ENCODE measurements at regions not wholly inside any gene's neighbourhood (a gene's known extent, or its start where the extent isn't known, plus 50 kb on each side); places are given as distances from the start of the nearest gene placed in this dataset.

DNA sequence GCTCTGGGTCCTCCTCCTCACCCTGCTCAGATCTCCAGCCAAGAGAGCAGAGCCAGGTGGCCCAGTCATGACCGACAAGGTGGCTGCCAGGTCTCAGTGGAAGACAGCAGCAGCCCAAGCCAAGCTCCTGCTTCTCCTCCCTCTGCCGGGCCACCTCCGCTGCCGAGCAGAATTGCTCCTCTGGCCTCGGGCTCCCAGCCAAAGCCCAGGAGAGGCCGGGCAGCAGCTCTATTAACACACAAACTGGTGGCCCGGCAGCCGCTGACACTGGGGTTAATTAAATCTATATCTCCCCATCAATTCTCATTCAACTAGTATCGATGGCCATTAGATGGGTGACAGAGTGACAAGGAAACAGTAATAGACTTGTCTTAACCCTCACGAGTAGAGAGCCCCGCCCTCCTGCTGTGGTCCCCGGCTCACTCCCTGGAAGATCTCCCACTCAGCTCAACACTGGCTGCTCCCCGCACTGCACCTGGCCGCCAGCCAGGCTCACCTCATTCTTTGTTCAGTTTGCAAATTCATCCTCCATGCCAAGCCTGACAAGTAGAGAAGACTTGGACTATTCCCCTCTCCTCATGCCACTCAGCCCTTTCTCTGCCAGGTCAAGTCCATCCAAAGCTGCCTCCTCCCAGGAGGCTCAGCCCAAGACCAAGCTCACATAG lies 74.1 kb upstream of the UNC5B start:
- no peak overlapping the region for H3K27ac Mint-ChIP-seq
- no peaks in the 10 kb centered on the region for H3K36me3 Mint-ChIP-seq (ENCODE audit: insufficient read depth)
- H3K27me3 Mint-ChIP-seq = peaks cover 24% of the 10 kb centered on the region
- H3K4me3 Mint-ChIP-seq (ENCODE audit: low read depth) = no peak overlapping the region
- TF ChIP-seq, protein P1, sequence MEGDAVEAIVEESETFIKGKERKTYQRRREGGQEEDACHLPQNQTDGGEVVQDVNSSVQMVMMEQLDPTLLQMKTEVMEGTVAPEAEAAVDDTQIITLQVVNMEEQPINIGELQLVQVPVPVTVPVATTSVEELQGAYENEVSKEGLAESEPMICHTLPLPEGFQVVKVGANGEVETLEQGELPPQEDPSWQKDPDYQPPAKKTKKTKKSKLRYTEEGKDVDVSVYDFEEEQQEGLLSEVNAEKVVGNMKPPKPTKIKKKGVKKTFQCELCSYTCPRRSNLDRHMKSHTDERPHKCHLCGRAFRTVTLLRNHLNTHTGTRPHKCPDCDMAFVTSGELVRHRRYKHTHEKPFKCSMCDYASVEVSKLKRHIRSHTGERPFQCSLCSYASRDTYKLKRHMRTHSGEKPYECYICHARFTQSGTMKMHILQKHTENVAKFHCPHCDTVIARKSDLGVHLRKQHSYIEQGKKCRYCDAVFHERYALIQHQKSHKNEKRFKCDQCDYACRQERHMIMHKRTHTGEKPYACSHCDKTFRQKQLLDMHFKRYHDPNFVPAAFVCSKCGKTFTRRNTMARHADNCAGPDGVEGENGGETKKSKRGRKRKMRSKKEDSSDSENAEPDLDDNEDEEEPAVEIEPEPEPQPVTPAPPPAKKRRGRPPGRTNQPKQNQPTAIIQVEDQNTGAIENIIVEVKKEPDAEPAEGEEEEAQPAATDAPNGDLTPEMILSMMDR (IDR thresholded peaks at IDR 0.05; ENCODE audit: unreplicated experiment) = no peak
- DNase-seq (ENCODE audit: low spot score, unreplicated experiment) = no peak
- no peaks in the 10 kb centered on the region for H3K9me3 Mint-ChIP-seq (ENCODE audit: low read depth)
- H3K4me1 Mint-ChIP-seq (ENCODE audit: low read depth) = peaks cover 8% of the 10 kb centered on the region

DNA sequence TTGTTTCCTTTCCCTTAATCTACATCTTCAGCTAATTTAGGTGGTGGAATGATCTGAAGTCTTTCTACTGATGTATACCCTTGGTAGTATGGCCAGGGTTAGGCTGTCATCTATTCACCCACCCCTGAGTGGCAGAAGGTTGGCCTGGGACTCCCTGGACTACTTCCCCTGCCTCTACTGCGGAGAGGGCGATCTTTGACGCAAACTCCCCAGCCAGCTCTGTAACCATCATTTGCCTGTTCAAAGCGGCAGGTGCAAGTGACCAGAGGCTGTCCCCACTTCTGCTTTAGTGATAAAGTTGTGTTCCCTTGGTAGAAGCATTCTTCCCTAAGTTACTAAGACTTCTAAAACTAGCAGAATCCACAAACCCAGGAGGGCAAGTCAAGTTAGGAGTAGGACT lies 70.8 kb upstream of the UNC5B start:
- H3K27me3 Mint-ChIP-seq = peaks cover 24% of the 10 kb centered on the region
- TF ChIP-seq, protein P1 (IDR thresholded peaks at IDR 0.05; ENCODE audit: unreplicated experiment) = no peak

DNA sequence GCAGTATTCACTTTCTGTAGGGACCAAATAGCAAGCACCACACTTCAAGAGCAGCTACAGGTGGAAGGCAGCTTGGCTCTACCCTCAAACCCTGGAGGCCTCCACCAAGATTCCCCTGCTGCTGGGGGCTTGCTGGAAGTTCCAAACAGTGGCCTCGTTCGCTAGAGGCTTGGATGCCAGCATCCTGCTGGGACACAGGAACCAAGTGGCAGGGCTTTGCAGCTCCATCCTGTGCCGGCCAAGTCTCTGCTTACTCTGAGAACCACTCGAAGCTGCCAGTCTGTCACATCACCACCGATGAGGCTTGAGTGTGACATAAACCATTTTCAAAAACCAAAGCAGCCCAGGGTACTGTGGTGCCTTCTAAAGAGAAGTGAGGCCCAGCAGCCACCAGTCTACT lies 69.2 kb upstream of the UNC5B start:
- Mint-ChIP-seq H3K4me1 (ENCODE audit: low read depth) (no peaks in the 10 kb centered on the region), H3K4me3 (ENCODE audit: low read depth) (no peak overlapping the region), H3K9me3 (ENCODE audit: low read depth) (no peaks in the 10 kb centered on the region), H3K27ac (no peak overlapping the region), H3K27me3 (peaks cover 28% of the 10 kb centered on the region), H3K36me3 (ENCODE audit: insufficient read depth) (no peaks in the 10 kb centered on the region)
- TF ChIP-seq, protein P1 (IDR thresholded peaks at IDR 0.05; ENCODE audit: unreplicated experiment) = no peak
- DNase-seq (ENCODE audit: low spot score, unreplicated experiment) = no peak

More for the DNA sequence above, 70.8 kb upstream of the UNC5B start:
- Mint-ChIP-seq H3K27ac (no peak overlapping the region), H3K36me3 (ENCODE audit: insufficient read depth) (no peaks in the 10 kb centered on the region), H3K9me3 (ENCODE audit: low read depth) (no peaks in the 10 kb centered on the region), H3K4me1 (ENCODE audit: low read depth) (no peaks in the 10 kb centered on the region), H3K4me3 (ENCODE audit: low read depth) (no peak overlapping the region)
- no peak for DNase-seq (ENCODE audit: low spot score, unreplicated experiment)

DNA sequence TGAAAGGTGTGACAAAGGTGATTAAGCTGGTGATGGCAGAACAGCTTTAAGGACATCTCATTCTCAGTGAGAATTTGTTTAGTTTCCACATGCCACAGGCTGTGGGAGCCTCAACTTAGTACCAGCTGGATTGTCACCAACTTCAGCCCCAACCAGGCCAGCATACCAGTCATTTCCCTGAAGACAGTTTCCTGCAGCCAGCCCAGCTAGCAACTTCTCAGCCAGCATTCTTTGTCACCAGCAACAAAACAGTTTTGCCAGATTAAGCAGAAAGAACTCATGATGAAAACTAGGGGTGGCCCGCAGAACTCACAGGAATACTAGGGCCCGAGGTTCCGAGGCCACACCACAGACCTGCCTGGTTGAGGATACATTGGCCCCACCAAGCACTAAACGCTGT lies 68.8 kb upstream of the UNC5B start:
- H3K27ac Mint-ChIP-seq = no peak overlapping the region
- no peak for DNase-seq (ENCODE audit: low spot score, unreplicated experiment)
- H3K27me3 Mint-ChIP-seq = peaks cover 25% of the 10 kb centered on the region
- TF ChIP-seq, protein P1 (IDR thresholded peaks at IDR 0.05; ENCODE audit: unreplicated experiment) = no peak
- no peaks in the 10 kb centered on the region for H3K36me3 Mint-ChIP-seq (ENCODE audit: insufficient read depth)
- no peaks in the 10 kb centered on the region for H3K9me3 Mint-ChIP-seq (ENCODE audit: low read depth)
- H3K4me3 Mint-ChIP-seq (ENCODE audit: low read depth) = no peak overlapping the region
- no peaks in the 10 kb centered on the region for H3K4me1 Mint-ChIP-seq (ENCODE audit: low read depth)

DNA sequence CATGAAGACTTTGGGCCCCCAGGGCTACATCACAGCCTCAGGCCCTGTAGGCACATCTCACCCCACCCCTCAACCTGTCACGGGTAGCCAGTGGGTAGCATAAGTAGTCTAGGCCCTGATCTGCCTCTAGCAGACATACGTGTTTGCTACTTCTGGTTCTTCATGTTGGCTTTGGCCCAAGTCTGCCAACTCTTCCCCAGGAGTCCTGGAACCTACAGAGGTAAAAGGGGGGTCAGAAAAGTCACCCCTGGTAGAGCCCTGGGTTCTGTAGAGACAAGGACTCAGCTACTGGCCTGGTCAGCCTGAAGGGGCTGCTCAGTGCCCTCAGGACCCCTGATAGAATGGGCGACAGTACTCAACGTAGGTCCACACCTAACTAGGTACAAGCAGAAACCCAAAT lies 67.5 kb upstream of the UNC5B start:
- no peaks in the 10 kb centered on the region for H3K9me3 Mint-ChIP-seq (ENCODE audit: low read depth)
- H3K4me1 Mint-ChIP-seq (ENCODE audit: low read depth) = no peaks in the 10 kb centered on the region
- DNase-seq (ENCODE audit: low spot score, unreplicated experiment) = no peak
- TF ChIP-seq, protein P1 (IDR thresholded peaks at IDR 0.05; ENCODE audit: unreplicated experiment) = no peak
- peaks cover 18% of the 10 kb centered on the region for H3K27me3 Mint-ChIP-seq
- no peak overlapping the region for H3K4me3 Mint-ChIP-seq (ENCODE audit: low read depth)
- no peaks in the 10 kb centered on the region for H3K36me3 Mint-ChIP-seq (ENCODE audit: insufficient read depth)
- H3K27ac Mint-ChIP-seq = no peak overlapping the region
